GM19328 (cell line): ENCODE measurements at regions not wholly inside any gene's neighbourhood (a gene's known extent, or its start where the extent isn't known, plus 50 kb on each side); places are given as distances from the start of the nearest gene placed in this dataset.

Experiments used
- ATAC-seq: cut with Tn5 transposase; IDR thresholded peaks from one replicate; pipeline ENCODE4 v1.9.1; 2021; ENCODE audit warnings: mild to moderate bottlenecking, moderate library complexity; ENCODE audit not compliant: unreplicated experiment

DNA sequence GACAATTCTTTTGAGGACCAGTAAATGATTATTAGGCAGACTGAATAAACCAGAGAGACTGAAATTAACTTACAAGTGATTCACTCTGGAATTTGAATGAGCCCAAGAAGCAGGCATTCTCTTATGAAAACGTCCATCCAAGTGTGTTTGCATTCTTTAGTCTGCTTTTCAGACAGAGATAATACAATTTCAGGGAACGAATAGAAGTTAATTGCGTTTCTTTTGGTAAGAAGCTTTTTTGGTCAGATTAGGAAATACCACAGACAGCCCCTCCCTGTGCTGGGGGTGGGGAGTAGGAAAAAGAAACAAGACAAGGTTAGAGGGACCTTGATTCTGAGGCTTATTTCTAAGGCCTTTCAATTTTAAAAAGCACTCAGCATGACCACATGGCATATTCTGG lies 874.4 kb downstream of the SUCLG1 start:
- no peak for ATAC-seq

- ATAC-seq = no peak
These were observed 876.5 kb downstream of the SUCLG1 start for GRCh38 chr2:83582589-83582988.

- ATAC-seq = no peak
These were observed 879.6 kb downstream of the SUCLG1 start for GRCh38 chr2:83579507-83579906.

GRCh38 chr2:83578405-83578804 lies 880.7 kb downstream of the SUCLG1 start:
- ATAC-seq = no peak

- no peak for ATAC-seq
These were observed 884.5 kb downstream of the SUCLG1 start for GRCh38 chr2:83574614-83575013.

DNA sequence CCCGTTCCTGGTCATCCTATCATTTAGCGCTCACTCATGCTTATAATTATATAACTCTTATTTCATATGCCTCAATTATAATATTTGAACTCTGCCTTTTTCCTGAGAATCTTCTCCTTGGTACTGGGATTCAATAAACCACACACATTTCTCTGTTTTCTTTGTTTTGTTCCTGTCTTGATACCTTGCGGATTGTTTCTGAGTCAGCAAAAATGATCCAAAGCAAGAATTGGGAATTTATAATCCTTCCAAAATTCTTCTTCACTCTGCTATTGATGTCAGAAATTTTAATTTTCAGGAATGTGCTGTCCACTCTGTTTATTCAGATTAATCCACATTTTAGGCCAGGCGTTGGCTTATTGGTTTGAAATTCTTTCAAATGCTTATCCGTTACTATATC lies 886.0 kb downstream of the SUCLG1 start:
- no peak for ATAC-seq

DNA sequence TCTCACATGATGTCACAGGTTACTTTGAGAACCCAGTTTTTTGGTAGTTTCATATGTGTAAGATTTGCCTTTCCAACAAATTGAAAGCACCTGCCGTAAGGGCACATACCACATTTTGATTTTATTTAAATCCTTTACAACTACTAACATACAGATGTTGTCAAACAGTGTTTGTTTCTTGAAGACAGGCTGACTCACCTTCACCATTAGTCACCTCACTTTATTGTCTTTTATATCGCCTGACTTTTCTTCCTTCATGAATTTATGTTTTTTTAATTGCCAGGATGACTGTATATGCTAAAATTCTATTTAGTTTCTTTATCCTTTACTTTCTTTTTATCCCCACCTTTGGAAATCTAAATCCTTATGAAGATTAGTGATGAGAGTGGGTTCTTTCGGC lies 886.7 kb downstream of the SUCLG1 start:
- ATAC-seq = no peak

- ATAC-seq = no peak
These were observed 891.5 kb downstream of the SUCLG1 start for GRCh38 chr2:83567551-83567950.

- ATAC-seq = no peak
These were observed 893.5 kb downstream of the SUCLG1 start for GRCh38 chr2:83565626-83566025.

DNA sequence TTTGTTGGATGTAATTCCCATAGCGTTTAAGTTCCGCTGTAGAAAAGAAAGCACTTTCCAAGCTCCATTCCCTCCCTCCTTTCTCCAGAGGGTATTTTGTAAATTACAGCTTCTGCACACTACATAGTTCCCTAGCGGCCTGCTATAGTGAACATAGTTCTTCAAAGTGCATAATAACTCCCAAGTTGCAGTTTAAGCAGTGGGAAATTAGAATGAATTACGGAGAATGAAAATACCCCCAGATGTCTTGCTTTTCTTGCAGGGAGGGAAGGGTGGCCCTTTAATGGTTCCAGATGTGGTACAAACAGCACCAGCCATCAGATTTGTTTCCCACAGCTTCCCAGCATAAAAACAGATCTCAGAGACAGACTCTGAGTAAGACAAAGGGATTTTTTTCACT lies 893.9 kb downstream of the SUCLG1 start:
- ATAC-seq = no peak

DNA sequence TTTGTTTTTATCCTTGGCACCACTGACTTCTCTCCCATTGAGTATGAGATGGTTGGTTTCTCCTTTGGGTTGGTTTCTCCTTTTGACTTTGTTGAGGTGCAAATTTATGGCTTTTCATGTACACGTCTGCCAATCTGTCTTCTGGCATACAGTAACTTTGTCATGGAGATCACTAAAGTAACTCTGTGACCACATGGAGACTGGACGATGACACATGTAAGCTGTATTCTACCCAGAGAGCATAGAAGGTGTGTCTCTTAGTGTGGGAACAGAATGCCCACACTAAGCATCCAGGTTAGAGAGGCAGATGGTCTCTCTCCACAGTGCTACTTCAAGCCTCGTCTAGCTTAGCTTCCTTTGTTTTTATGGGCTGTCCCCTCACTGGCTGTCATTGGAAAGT lies 897.5 kb downstream of the SUCLG1 start:
- no peak for ATAC-seq

- no peak for ATAC-seq
These were observed 922.5 kb downstream of the SUCLG1 start for GRCh38 chr2:83536556-83536955.

DNA sequence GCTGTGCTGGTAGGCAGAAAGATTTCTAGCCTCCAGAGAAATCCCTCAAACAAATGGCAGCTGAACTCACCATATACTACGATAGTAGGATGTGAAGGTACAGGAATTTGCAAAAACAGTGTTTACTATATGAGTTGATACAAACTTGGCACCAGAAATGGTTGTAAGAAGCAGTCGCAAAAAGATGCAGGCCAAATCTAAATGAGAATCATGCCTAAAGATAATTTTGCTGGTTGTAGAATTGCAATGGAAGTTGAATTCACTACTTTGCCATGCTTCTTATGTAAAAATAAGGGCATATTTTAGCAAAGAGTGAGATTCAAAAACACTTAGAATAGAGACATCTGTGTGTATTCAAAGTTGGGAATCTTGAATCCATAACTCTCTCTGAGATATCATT lies 924.7 kb downstream of the SUCLG1 start:
- ATAC-seq = no peak

DNA sequence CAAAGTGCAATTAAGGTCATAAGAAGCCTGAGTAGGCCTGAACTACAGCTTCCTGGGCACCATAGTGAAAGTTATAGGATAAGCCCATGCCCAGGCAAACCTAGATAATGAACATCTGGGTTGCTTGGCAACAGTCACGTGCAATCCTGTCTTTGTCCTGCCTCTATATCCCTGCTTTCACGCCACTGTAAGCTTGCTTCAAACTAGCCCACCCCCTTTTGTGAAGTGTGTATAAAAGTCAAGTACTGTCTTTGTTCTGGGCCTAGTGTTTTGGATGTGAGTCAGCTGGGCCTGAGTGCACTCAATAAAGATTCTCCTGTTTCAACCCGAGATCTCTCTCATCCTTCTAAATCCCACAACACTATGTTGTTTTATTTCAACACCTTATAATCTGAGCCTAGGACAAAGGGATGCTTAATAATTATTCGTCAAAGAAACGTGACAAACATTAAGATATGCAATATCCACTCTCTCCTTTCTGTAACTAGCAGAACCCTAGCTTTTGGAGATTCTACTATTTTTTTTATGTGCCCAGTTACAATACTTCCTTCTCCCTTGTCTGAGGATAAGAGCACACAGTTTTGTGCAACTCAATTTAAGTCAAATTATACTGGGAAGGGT lies 927.8 kb downstream of the SUCLG1 start:
- no peak for ATAC-seq

DNA sequence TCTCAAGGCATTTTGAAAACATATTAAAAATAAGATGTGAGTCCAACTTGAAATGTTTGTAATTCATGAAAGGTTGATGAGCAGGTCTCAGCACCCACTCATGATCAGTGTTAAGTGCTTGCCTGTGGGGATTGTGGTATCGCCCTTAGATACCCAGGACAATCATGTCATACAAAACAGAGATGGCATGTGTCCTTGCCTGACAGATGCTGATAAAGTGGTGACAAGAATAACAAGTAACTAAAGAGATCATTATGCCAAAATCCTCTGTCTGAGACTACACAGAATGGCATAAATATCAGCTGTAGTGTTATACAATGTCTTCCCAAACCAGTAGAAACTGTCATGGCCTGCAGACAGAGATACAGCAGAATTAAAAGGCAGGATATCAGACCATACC lies 930.3 kb downstream of the SUCLG1 start:
- ATAC-seq = no peak

- no peak for ATAC-seq
These were observed 936.1 kb downstream of the SUCLG1 start for GRCh38 chr2:83522891-83523493.

- ATAC-seq = no peak
These were observed 941.2 kb downstream of the SUCLG1 start for GRCh38 chr2:83517727-83518368.

DNA sequence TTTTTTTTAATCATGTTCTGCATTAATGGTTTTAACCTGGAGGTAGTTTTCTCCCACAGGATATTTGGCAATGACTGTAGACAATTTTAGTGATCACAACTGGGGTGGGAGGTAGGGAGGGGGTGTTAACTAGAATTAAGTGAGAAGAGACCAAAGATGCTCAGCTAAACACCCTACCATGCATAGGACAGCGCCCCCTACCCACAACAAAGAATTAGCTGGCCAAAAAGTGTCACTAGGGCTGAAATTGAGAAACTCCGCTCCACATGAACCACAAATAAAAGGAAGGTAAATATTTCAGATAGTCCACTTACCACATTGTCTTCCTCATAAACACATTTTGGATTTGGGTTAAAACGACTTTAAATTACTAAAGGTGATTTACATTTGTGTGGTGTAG lies 942.6 kb downstream of the SUCLG1 start:
- ATAC-seq = no peak

DNA sequence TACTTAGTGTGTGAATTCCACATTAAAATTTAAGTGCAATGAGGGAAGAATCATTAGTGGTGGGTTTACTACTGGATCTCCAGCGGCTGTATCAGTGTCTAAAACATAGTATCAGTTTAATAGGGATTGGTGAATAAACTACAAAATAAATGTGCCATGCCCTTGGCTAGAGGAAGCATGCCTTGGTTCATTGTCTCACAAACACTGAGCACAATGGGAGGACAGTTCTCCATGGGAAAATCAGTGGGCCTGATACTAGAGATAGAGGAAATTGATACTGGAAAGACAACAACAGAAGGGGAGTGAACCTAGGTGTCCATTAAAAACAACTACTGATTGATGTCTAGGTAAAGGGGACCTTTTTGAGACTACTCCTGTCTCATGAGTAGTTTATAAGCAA lies 971.6 kb downstream of the SUCLG1 start:
- ATAC-seq = no peak

DNA sequence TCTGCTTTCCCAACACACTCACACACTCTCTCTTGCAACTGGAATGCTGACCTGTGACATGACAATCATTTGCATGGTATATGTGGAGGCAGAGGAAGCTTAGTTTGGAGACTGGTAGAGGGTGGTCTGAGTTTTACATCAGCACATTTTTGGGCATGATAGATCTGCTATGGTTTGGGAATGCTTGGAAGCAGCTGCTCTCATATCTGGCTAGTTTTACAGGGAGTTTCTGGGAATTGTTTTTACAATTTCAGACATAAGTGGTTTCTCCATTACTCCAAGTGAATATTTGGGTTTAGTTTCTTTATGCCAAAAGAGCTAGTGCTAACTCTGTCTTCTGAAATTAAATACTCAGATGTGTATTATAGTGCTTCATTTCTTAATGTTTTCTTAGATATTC lies 977.6 kb downstream of the SUCLG1 start:
- no peak for ATAC-seq

GRCh38 chr2:83478037-83478436 lies 981.0 kb downstream of the SUCLG1 start:
- no peak for ATAC-seq

GRCh38 chr2:83475371-83475770 lies 983.7 kb downstream of the SUCLG1 start:
- no peak for ATAC-seq

DNA sequence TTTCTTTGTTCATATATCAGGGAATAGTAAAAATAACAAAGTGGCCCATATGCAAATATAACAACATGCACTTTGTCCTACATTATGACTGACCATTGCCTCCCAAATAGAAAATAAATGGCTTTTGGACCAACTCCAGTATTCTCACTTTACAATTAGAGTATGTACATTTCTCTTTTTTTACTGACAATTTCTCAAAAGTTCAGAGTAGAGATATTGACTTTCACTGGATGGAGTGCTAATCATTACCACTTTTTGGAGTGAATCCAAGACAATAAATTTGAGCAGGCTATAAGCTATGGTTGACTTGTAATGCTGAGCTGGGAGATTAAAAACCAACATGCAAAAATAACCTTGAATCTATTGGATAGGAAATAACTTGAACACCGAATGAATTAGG lies 987.4 kb downstream of the SUCLG1 start:
- no peak for ATAC-seq
